ENCODE measurements at regions not wholly inside any gene's neighbourhood (a gene's known extent, or its start where the extent isn't known, plus 50 kb on each side); places are given as distances from the start of the nearest gene placed in this dataset.
"Not testable (repeated sequence)": the region's sequence is repeated elsewhere in the genome, so short reads cannot be mapped to it uniquely, and the experiment has no call there.

- intact Hi-C loops (cut with DNase I): no loop called here
- no peak for ATAC-seq (ENCODE audit: poor library complexity)
- no peak for DNase-seq
Measured at GRCh38 chr21:15932726-15933125, 202.9 kb downstream of the USP25 start.

GRCh38 chr21:15935530-15935929 lies 205.7 kb downstream of the USP25 start:
- intact Hi-C loops (cut with DNase I): no loop called here
- DNase-seq (no peak), ATAC-seq (ENCODE audit: poor library complexity) (no peak)

DNA sequence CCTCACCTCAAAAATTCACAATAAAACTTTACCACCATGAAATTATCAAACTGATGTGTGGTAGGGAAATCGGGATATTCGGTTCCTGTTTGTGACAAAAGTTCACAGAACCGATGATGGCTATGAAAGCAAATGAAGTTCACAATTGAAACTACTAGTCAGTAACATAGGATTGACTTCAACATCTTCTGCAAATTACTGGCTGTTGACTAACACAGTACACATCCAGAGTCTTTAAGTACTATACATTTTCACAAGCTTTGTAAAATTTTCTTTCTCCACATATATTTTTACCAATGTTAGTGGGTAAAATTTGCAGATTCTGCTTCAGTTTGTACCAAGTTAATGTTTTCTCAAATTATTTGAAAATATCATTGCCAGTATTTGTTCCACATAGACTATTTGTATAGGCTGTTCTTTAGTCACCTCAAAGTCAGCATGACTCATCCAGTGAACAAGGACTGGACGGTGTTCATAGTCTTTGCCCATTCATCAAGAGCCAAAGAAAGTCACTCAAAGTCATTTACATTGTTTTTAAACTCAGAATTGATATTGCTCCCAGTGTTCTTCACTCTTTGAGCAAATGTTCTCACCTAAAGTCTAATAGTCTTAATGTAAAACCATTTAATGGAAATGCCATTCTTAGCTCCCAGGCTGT lies 213.4 kb downstream of the USP25 start:
- intact Hi-C loops (cut with DNase I): no loop called here
- DNase-seq (no peak), ATAC-seq (ENCODE audit: poor library complexity) (no peak)

- DNase-seq: no peak
- no peak for ATAC-seq (ENCODE audit: poor library complexity)
- intact Hi-C loops (cut with DNase I): no loop called here
Measured at GRCh38 chr21:15947677-15948076, 217.9 kb downstream of the USP25 start.

DNA sequence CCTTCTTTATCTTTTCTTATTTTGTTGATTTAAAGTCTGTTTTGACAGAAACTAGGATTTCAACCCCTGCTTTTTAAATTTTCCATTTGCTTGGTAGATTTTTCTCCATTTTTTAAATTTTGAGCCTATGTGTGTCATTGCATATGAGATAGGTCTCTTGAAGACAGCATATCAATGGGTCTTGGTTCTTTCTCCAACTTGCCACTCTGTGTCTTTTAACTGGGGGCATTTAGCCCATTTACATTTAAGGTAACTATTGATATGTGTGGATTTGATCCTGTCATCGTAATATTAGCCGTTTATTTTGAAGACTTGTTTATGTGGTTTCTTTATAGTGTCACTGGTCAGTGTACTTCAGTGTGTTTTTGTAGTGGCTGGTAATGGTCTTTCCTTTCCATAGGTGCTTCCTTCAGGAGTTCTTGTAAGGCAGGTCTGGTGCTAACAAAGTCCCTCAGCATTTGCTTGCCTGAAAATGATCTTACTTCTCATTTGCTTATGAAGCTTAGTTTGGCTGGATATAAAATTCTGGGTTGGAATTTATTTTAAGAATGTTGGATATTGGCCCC lies 223.9 kb downstream of the USP25 start:
- intact Hi-C loops (cut with DNase I): no loop called here
- no peak for ATAC-seq (ENCODE audit: poor library complexity)
- DNase-seq: no peak

- no peak for DNase-seq
- intact Hi-C loops (cut with DNase I): no loop called here
Measured at GRCh38 chr21:15964236-15964855, 234.6 kb downstream of the USP25 start.

DNA sequence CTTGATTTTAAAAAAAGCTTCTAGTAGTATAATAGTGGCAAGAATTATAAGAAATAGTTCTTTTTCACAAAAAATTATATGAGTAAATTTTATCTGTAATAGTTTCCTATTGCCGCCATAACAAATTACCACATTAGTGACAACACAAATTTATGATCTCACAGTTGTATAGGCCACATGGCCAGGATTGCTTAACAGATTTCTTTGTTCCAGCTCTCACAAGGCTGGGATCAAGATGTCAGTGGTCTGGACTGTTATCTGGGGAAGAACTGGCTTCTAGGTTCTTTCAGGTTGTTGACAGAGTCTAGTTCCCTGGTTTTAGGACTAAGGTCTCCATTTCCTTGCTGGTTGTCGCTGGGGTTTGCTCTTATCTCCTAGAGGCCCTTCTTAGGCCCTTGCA lies 236.4 kb downstream of the USP25 start:
- no peak for ATAC-seq (ENCODE audit: poor library complexity)
- intact Hi-C loops (cut with DNase I): no loop called here
- no peak for DNase-seq

More at GRCh38 chr21:15964236-15964855, 234.6 kb downstream of the USP25 start:
- ATAC-seq (ENCODE audit: poor library complexity): no peak

DNA sequence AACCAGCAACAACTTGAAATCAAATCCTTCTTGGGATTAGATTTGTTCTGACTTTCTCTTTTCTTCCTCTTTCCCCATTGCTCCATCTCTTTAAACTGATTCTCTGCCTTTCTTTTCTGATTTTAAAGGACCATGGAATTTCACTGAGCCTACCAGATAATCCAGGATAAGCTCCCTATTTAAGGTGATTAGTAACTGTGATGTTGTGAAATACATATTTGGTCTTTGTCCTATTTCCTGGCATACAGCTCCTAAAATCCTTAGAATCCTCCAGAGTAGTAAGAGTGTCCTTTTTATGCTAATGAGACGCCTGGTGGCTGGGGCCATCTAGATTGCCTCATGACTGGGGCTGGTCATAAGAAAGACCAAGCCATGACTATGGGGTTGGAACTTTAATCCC lies 236.9 kb downstream of the USP25 start:
- ATAC-seq (ENCODE audit: poor library complexity) (no peak), DNase-seq (no peak)
- intact Hi-C loops (cut with DNase I): no loop called here

GRCh38 chr21:15967661-15968060 lies 237.9 kb downstream of the USP25 start:
- intact Hi-C loops (cut with DNase I): no loop called here
- DNase-seq: no peak
- ATAC-seq (ENCODE audit: poor library complexity): no peak

DNA sequence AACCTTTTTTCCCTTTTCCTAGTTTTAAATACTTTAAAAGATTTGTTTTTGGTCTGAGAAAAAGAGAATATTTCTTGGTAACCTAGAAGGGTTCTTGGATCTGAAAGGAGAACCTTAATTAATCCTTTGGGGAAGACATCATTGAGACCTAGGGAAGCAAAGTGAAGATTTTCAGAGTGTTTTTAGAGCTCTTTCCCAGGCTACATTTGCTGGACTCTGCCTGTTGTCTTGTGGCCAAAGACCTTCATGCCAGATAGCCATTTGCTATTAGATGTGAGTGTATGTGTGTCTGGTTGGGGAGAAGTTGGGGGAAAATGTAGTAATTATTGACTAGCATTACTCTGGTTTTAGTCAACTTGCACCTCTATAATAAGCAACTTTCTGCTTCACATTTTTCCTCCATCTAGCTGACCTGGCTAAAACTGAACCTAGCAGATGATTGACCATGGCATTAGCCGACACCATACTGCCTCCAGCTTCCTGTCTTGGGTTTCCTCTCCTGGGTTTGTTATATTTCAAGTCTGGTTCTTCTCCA lies 239.1 kb downstream of the USP25 start:
- no peak for DNase-seq
- no peak for ATAC-seq (ENCODE audit: poor library complexity)
- intact Hi-C loops (cut with DNase I): no loop called here

DNA sequence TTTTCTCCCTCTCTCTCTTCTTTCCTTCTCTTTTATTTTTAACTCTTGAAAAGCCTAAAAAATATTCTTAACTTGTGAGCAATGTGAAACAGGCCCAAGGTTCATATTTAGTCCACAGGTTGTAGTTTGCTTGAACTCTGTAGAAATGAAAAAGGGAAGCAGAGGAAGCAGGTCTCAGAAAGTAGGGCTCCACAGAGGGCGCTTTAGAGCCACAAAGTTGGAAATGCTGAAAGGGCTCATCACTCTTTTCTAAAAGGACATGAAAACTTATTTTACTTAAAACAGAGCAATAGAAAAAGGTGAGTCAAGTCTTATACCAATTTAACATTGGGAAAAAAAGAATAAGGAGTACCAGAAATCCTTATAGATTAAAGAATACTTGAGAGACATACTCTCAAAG lies 247.0 kb downstream of the USP25 start:
- intact Hi-C loops (cut with DNase I): no loop called here
- DNase-seq (no peak), ATAC-seq (ENCODE audit: poor library complexity) (no peak)

DNA sequence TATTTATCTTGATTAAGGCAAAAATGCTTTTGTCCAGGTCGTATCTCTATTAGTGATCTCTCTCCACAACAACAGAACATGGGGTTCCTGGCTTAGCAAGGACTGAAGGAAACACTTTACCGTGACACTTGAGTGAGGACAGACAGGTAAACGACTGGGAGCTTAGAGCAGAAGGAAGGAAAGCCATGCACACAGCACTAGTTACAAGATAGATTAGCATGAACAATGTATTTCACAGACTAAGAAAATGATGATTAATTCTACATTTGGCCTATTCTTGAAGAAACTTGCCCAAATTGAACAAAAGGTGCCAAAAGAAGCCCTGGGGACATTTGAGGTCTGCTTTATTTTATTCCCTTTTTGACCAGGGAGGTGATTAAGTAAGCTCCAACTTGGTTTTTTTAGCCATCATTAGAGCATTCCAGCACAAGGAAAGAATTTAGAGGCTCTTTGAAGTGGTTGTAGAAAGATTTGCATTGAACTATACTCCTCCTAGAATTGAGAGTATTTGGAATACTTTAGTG lies 248.5 kb downstream of the USP25 start:
- ATAC-seq (ENCODE audit: poor library complexity): no peak
- intact Hi-C loops (cut with DNase I): no loop called here
- DNase-seq: no peak

DNA sequence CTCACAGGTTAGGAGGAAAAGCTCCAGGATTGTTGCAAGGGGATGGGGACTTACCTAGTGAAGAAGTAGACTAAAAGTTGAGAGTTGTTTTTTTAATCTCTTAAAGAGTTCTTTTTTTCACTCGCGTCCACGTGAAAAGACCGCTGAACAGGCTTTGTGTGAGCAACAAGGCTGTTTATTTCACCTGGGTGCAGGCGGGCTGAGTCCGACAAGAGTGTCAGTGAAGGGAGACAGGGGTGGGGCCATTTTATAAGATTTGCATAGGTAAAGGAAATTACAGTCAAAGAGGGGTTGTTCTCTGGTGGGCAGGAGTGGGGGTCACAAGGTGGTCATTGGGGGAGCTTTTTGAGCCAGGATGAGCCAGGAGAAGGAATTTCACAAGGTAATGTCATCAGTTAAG lies 249.7 kb downstream of the USP25 start:
- intact Hi-C loops (cut with DNase I); DNase-seq; ATAC-seq (ENCODE audit: poor library complexity): not testable (repeated sequence)

DNA sequence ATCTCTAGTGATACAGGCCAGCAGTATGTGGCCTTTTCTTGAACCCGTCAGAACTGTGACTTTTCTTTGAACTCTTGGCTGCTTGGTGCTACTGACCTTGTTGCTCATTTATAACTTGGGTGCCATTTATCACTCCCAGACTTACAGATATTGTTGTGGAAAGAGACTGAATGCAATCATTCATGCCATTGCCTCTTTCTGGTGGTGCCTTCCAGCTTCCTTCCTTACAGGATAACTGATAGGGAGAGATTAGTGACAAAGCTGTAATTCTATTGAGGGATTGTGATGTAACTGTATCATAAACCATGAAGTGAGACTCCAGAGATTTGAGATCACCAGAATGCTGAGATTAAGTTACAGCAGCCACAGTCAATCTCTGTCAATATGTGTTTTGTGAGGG lies 256.5 kb downstream of the USP25 start:
- intact Hi-C loops (cut with DNase I): no loop called here
- ATAC-seq (ENCODE audit: poor library complexity): no peak
- no peak for DNase-seq

GRCh38 chr21:15992171-15992570 lies 262.4 kb downstream of the USP25 start:
- ATAC-seq (ENCODE audit: poor library complexity) (no peak), DNase-seq (no peak)
- intact Hi-C loops (cut with DNase I): no loop called here

GRCh38 chr21:15993951-15994350 lies 264.2 kb downstream of the USP25 start:
- intact Hi-C loops (cut with DNase I): no loop called here
- no peak for ATAC-seq (ENCODE audit: poor library complexity)

GRCh38 chr21:15999741-16000140 lies 270.0 kb downstream of the USP25 start:
- intact Hi-C loops (cut with DNase I): no loop called here
- DNase-seq: no peak
- no peak for ATAC-seq (ENCODE audit: poor library complexity)

More at GRCh38 chr21:15993951-15994350, 264.2 kb downstream of the USP25 start:
- no peak for DNase-seq

GRCh38 chr21:16002874-16003466 lies 273.2 kb downstream of the USP25 start:
- ATAC-seq (ENCODE audit: poor library complexity) (no peak), DNase-seq (no peak)
- intact Hi-C loops (cut with DNase I): no loop called here

DNA sequence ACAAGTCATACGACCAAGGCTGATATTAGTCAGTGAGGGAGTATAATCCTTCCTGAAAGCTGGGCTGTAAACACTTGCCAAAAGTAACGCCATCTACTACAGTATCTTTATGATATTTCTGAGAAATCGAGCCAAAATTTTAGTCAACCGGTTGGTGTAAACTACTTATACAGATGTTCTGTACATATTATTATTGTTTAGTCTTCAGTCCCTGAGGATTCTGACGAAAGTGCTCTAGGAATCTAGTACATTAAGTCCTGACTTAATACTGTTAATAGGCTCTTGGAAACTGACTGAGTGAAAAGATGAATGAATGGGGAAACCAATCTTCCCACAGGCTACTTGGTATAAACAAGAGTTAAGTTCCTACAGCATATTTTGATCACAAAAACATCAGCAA lies 274.3 kb downstream of the USP25 start:
- intact Hi-C loops (cut with DNase I): no loop called here
- ATAC-seq (ENCODE audit: poor library complexity): no peak
- no peak for DNase-seq

GRCh38 chr21:16004523-16004922 lies 274.7 kb downstream of the USP25 start:
- intact Hi-C loops (cut with DNase I): no loop called here
- no peak for DNase-seq
- no peak for ATAC-seq (ENCODE audit: poor library complexity)
